Suprapubic skin (tissue), 3 donors: ENCODE measurements at regions not wholly inside any gene's neighbourhood (a gene's known extent, or its start where the extent isn't known, plus 50 kb on each side); places are given as distances from the start of the nearest gene placed in this dataset.

Experiments used
- CTCF ChIP-seq, 2 donors: fragments of 200-600 bp in 1 of 2; fragments of 450-650 bp in 1 of 2; sonication (generic) in 1 of 2; IDR thresholded peaks; one replicate each; pipeline ENCODE4 v1.5.1; 2016 to 2019; ENCODE audit warnings: antibody characterized with exemption in 2 of 2, mild to moderate bottlenecking in 1 of 2, moderate library complexity in 1 of 2
- POLR2AphosphoS5 ChIP-seq, 3 donors: sonication (generic); formaldehyde crosslinking; IDR thresholded peaks; one replicate each; pipeline ENCODE4 v1.6.1; 2017; ENCODE audit warnings: antibody characterized with exemption in 3 of 3

DNA sequence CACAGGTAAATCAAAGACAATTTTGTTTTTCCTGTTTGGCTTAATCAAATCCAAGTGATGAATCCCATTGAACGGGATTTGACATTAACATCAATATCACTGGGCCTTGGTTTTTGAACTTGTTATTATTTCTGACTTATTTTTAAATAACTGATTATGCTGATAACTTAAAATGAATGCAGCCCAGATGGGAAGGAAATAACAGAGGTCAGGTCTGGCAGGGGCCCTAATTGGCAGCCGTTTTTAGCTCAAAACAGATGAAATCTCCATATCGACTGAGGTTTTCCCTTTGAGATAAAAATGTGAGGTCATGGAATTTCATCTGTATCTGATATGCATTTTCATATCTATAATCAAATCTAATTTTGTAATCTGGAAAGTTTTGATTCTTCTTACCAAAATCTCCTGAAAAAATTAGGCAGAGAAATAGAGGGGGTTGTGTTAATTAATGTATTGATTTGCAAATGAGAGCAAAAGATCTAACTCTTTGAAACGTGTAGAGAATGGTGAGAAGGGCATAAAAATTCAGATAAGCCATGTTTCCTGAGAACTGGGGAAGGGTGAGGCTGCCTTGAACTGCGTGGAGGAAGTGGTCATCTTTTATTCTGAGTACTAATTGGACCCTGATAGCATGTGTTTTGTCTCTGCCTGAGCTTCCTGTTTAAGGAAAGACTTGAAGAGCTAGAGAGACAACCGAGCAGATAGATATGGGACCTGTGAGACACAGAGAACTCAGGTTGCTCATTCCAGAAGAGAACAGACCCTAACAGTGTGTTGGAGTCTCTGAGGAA is 98.2 kb upstream of the C1QTNF9B start:
- TF ChIP-seq CTCF (IDR thresholded peaks at IDR 0.05) (no peak), POLR2AphosphoS5 (IDR thresholded peaks at IDR 0.05) (no peak)
